Fibroblast of skin of left biceps (primary cell): ENCODE measurements at regions not wholly inside any gene's neighbourhood (a gene's known extent, or its start where the extent isn't known, plus 50 kb on each side); places are given as distances from the start of the nearest gene placed in this dataset.
"Not testable (repeated sequence)": the region's sequence is repeated elsewhere in the genome, so short reads cannot be mapped to it uniquely, and the experiment has no call there.

Source experiments
- DNase-seq, 2 experiments: peaks; one replicate each; pipeline ENCODE4 v3.0.0-alpha.2; 2013; ENCODE audit warnings: low read depth in 2 of 2

DNA sequence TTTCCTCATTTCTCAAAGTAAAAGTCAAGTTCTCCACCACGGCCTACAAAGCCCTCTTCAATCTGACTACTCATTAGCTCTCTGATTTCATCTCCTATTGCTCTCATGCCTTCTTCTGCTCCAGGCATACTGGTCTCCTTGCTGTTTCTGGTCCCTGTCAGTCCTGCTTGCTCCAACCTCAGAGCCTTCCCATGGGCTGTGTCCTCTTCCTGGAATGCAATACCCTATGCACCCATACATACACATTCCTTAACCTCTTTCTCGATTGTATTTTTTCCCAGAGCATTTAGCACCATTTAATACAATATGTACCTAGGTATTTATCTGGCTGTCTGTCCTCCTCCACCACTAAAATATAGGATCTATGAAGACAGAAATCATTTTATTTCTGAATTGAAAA lies 385.2 kb downstream of the GASK1B start:
- DNase-seq: no peak

DNA sequence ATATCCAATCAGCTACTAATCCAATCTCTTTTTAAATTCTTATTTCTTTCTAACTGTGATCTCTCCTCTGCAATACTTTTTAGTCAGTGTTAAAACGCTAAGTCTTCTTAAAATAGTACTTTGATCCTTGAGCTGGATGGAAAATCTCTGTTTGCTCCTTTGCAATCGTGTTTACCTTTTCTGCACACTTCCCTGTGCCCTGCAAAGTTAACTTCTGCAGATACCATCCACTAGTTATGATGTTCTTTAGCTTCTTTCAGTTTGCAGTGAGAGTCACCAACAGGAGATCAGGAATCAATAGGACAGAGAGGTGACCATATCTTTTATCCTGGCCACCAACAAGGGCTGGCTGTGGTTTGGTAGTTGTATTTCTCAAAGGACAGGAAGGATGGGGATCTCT lies 391.5 kb downstream of the GASK1B start:
- DNase-seq: no peak

DNA sequence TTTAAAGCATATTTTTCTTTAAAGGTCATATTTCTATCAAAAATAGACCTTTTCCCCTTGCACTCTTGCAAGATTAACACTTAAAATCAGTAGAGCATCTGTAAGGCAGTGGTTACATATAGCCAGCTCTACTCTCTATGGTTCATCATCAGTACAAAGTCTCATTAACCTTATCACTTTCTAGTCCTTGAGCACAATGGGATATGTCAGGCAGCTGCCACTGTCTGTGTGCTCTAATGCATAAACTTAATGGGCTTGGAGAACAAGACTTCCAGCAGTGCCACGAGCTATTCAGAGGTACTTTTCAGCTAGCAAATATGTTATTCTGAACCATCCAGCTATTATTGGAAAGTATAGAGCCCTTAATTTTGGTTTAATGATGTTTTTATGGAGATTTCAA lies 393.7 kb downstream of the GASK1B start:
- no peak for DNase-seq

DNA sequence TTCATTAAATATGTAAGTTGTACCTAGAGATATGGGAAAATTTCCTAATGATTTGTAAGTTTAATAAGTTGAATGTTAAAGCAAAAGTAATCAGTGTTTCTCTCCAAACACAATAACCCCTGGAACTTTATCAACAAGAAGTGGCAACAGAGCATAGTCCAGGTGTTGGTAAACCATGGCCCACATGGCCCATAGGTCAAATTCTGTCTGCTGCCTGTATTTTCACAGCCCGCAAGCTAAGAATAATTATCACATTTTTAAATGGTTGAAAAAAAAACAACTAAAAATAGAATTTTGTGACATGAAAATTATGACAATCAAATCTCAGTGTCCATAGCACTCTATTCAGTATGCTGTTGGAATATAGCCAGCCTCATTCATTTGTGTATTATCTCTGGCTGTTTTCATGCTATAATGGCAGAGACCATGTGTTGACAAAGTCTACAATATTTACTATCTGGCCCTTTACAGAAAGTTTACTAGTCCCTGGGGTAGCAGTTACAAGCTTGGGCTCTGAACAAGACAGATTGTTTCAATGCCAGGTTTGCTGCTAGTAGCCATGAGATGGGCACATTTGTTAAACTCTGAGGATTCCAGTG lies 395.8 kb downstream of the GASK1B start:
- no peak for DNase-seq

DNA sequence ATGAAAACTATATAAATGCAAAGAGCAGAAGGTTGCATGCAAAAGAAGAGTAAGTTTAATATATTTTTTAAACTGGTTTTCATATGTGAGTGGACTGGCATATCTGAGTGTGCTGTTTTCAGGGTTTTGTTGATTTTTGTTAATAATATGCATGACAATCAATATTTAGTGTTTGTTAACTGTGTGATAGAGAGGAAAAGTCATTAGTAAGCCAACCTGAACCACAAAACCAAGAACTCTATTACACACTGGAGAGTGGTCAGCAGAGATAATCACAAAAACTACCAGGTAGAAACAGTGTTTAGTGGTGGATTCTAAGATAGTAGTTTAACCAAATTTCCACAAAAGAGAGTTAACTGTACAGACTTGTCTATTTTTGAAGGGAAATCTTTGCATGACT lies 396.9 kb downstream of the GASK1B start:
- no peak for DNase-seq

DNA sequence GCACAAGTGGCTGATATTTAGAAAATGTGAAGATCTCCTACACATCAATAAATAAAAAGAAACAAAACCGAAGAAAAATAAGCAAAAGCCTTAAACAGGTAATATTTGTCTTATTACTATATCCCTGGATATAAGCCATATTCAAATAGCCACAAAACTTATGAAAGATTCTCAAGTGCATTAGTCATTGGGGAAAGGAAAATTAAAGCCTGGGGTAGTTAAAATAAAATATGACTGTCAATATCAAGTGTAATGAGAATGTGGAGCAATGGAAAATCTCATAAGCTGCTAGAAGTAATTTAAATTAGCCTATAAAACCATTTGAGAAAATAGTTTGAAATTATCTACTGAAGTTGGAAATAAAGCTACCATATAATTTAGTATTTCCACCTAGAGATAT lies 399.9 kb downstream of the GASK1B start:
- DNase-seq: no peak

DNA sequence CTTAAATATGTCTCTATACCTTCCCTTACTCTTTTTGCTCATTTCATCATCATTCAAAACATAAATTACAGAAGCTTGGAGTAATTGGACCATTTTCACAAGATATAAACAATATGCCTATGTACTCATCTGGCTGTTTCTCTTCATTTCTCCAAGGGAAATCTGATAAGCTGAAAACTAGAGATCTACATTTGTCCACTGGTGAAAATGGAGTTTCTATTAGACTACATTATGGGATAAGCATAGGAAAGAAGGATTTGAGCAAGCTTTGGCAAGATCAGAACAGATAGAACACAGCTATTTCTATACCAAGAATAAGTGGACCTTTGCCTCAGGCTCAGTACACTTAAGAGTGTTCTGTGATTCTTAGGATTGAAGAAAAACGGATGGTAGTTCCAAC lies 404.4 kb downstream of the GASK1B start:
- no peak for DNase-seq

DNA sequence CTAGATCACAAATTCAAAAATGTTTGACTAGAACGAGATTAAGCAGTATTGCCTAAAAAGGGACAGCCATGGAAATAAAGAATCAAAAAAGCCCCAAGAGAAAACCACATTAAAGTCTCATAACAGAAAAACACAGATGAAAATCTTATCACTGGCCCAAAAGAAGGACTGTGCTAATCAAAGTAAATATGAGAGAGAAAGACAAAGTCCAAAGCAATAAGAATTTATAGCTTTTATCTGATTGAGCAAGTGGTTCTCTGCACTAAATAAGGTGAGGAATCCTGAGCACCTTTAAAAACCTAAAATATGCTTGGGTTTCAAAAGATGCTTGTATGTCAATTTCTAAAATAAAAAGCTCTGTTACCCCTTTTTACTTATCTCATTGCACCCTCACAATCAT lies 409.3 kb downstream of the GASK1B start:
- DNase-seq: no peak

GRCh38 chr4:157754410-157754809 lies 418.4 kb downstream of the GASK1B start:
- no peak for DNase-seq

- DNase-seq: no peak
These were observed 421.2 kb downstream of the GASK1B start for GRCh38 chr4:157751631-157752030.

DNA sequence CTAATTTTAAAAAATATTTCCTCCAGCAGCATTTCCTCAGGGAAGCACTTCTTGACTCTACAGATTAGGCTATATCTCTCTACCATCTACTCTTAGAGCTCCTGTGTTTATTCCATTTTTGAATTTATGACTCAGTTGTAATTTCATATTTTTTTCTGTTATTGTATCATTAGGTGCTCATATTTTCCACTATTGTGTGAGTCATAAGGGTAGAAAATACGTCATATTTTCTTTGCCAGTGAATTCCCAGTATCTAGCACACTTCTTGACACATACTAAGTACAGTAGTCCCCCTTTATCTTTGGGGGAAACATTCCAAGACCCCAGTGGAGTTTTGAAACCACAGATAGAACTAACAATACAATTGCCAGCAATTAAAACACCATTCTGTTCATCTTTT lies 431.2 kb downstream of the GASK1B start:
- no peak for DNase-seq

- no peak for DNase-seq
These were observed 433.6 kb downstream of the GASK1B start for GRCh38 chr4:157739242-157739641.

GRCh38 chr4:157728215-157728614 lies 444.6 kb downstream of the GASK1B start:
- no peak for DNase-seq

GRCh38 chr4:157727163-157727562 lies 445.7 kb downstream of the GASK1B start:
- no peak for DNase-seq

DNA sequence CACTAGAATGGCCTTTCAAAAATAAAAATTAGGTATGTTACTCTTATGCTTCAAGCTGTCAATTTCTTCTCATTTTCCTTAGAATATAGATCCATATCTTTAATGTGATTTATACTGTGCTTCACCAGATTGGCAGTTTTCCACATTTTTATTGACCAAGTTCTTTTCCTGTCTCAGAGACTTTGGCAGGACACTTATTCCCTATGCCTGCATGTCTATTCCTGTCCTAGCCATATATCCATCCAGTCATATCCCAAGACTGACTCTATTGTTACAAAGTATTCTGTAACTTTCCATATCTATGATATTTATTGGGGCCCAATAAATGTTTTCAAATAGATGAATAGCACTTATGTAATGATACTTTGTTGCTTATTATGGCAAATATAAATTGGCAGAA lies 450.7 kb downstream of the GASK1B start:
- DNase-seq: no peak

GRCh38 chr4:157713342-157713741 lies 459.5 kb downstream of the GASK1B start:
- DNase-seq: no peak

DNA sequence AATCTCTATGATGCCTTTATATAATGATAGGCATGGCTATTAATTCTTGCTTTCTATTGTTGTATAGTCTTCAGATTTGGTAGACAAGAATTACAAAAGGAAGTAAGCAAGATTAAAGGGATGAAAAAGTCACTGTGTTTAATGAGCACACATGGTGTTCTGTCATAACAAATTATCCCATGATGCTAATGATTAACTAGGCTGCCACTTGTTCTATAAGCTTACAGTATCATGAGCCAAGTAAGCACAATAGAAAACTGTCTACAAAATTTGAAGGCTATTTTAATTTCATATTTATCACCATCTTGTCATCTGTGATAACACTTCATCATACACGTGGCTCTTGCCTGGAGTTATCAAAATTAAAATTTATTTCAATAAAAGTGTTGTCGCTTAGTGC lies 466.7 kb downstream of the GASK1B start:
- DNase-seq: no peak

DNA sequence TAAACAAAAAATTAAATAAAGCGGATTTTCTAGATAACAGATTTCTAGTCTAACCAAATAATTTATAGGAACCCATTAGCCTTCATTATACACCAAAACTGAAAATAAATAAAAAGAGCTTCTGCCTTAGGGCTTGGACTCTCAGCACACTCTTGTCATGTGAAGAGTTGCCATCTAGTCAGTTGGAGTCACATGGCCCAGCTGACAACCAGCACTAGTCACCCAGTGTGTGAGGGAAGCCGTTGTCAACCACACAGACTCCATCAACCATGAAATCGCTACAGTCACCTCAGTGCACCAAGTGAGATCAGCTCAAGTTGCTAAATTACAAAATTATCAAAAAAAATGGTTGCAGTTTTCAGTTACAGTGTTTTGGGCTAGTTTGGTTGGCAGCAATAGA lies 470.0 kb downstream of the GASK1B start:
- no peak for DNase-seq

GRCh38 chr4:157701695-157701994 lies 471.2 kb downstream of the GASK1B start:
- no peak for DNase-seq

GRCh38 chr4:157700898-157701694 lies 471.7 kb downstream of the GASK1B start:
- no peak for DNase-seq

- DNase-seq: no peak
These were observed 468.9 kb downstream of the GRIA2 start for GRCh38 chr4:157689476-157689875.

GRCh38 chr4:157687971-157688370 lies 467.4 kb downstream of the GRIA2 start:
- DNase-seq: no peak

DNA sequence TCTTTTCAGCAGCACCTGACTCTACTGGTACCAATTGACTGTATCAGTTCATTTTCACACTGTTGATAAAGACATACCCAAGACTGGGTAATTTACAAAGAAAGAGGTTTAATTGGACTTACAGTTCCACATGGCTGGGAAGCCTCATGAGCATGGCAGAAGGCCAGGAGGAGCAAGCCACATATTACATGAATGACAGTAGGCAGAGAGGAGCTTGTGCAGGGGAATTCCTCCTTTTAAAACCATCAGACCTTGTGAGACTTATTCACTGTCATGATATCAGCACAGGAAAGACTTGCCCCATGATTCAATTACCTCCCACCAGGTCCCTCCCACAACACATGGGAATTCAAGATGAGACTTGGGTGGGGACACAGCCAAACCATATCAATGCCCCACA lies 458.8 kb downstream of the GRIA2 start:
- not testable (repeated sequence) for DNase-seq

DNA sequence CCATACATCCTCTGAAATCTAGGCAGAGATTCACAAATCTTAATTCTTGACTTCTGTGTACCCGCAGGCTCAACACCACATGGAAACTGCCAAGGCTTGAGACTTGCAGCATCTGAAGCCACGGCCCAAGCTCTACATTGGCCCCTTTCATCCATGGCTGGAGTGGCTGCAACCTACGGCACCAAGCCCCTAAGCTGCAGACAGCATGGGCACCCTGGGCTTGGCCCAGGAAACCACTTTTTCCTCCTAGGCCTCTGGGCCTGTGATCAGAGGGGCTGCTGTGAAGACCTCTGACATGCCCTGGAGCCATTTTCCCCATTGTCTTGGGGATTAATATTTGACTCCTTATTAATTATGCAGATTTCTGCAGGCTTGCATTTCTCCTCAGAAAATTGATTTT lies 457.9 kb downstream of the GRIA2 start:
- no peak for DNase-seq
